Parathyroid adenoma (tissue), 2 donors: ENCODE measurements at regions not wholly inside any gene's neighbourhood (a gene's known extent, or its start where the extent isn't known, plus 50 kb on each side); places are given as distances from the start of the nearest gene placed in this dataset.

Source experiments
- H2AFZ ChIP-seq: fragments of 300-600 bp; sonication (generic); one replicate; pipeline ENCODE4 v1.7.0; 2017; ENCODE audit warnings: antibody characterized with exemption, mild to moderate bottlenecking
- H3K27ac ChIP-seq: fragments of 300-600 bp; sonication (generic); one replicate; pipeline ENCODE4 v1.7.0; 2017
- H3K27me3 ChIP-seq: fragments of 300-600 bp; sonication (generic); one replicate; pipeline ENCODE4 v1.7.0; 2017; ENCODE audit warnings: low read length; ENCODE audit not compliant: control insufficient read depth, insufficient read depth
- H3K36me3 ChIP-seq: fragments of 300-600 bp; sonication (generic); one replicate; pipeline ENCODE4 v1.7.0; 2017; ENCODE audit warnings: low read length; ENCODE audit not compliant: control insufficient read depth, insufficient read depth
- H3K4me1 ChIP-seq: fragments of 300-600 bp; sonication (generic); one replicate; pipeline ENCODE4 v1.7.0; 2017; ENCODE audit warnings: control low read depth
- H3K4me2 ChIP-seq: fragments of 300-600 bp; sonication (generic); one replicate; pipeline ENCODE4 v1.7.0; 2017; ENCODE audit warnings: low read length
- H3K4me3 ChIP-seq: fragments of 300-600 bp; sonication (generic); one replicate; pipeline ENCODE4 v1.7.0; 2017; ENCODE audit warnings: low read depth, low read length
- H3K79me2 ChIP-seq: fragments of 300-600 bp; sonication (generic); one replicate; pipeline ENCODE4 v1.7.0; 2017; ENCODE audit warnings: control low read depth
- H3K9ac ChIP-seq: fragments of 300-600 bp; sonication (generic); one replicate; pipeline ENCODE4 v1.7.0; 2017; ENCODE audit warnings: mild to moderate bottlenecking
- H3K9me3 ChIP-seq: fragments of 300-600 bp; sonication (generic); one replicate; pipeline ENCODE4 v1.7.0; 2017; ENCODE audit warnings: low read length; ENCODE audit not compliant: control insufficient read depth
- TF ChIP-seq, protein P1 (sequence below): fragments of 300-600 bp; sonication (generic); IDR thresholded peaks from one replicate; pipeline ENCODE4 v1.7.0; 2017; ENCODE audit warnings: antibody characterized with exemption, mild to moderate bottlenecking
- donor health status: primary hyperparathyroidism.

GRCh38 chr17:14444915-14445314 lies 144.0 kb downstream of the HS3ST3B1 start:
- no peaks in the 10 kb centered on the region for H3K79me2 ChIP-seq
- no peaks in the 10 kb centered on the region for H3K9me3 ChIP-seq
- H3K4me1 ChIP-seq, result no peaks in the 10 kb centered on the region
- H3K36me3 ChIP-seq, result no peaks in the 10 kb centered on the region
- H3K4me2 ChIP-seq, result no peak overlapping the region
- TF ChIP-seq, protein P1, sequence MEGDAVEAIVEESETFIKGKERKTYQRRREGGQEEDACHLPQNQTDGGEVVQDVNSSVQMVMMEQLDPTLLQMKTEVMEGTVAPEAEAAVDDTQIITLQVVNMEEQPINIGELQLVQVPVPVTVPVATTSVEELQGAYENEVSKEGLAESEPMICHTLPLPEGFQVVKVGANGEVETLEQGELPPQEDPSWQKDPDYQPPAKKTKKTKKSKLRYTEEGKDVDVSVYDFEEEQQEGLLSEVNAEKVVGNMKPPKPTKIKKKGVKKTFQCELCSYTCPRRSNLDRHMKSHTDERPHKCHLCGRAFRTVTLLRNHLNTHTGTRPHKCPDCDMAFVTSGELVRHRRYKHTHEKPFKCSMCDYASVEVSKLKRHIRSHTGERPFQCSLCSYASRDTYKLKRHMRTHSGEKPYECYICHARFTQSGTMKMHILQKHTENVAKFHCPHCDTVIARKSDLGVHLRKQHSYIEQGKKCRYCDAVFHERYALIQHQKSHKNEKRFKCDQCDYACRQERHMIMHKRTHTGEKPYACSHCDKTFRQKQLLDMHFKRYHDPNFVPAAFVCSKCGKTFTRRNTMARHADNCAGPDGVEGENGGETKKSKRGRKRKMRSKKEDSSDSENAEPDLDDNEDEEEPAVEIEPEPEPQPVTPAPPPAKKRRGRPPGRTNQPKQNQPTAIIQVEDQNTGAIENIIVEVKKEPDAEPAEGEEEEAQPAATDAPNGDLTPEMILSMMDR, result no peak
- no peak overlapping the region for H3K4me3 ChIP-seq
- H3K27me3 ChIP-seq, result no peaks in the 10 kb centered on the region
- no peak overlapping the region for H3K9ac ChIP-seq
- no peak overlapping the region for H3K27ac ChIP-seq
- no peak overlapping the region for H2AFZ ChIP-seq

DNA sequence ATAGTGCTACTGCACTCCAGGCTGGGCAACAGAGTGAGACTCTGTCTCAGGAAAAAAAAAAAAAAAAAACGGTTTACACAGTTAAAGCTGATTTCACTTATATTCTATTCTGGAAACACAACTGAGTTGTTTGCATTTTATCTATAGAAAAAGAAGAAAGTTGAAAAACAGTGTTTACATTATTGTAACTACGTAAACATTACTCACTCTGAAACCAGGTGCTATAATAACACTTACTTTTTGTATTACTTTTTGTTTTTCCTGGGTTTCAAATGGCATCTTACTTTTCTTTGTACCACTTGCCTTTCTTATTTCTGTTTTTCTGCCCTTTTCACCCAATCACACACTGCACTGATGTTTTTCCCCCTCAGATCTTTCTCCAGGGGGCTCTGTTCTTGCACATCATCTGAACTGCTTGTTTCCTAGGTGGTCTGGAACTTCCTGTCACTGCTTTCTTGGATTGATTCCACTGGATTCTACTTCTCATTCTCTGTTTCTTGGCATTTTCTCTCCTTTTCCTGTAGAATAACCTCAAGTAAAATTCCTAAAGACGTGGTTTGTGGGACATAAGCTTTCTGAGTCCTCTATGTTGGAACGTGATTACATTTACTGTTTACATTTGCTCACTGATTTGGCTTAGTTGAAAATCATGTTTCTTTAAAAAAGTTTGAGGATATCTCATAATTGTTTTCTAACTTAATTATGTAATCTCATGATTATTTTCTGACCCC lies 142.1 kb downstream of the HS3ST3B1 start:
- Histone ChIP-seq H3K79me2 (no peaks in the 10 kb centered on the region), H2AFZ (no peak overlapping the region), H3K4me1 (no peaks in the 10 kb centered on the region), H3K27ac (no peak overlapping the region), H3K4me2 (no peak overlapping the region), H3K9me3 (no peaks in the 10 kb centered on the region), H3K27me3 (no peaks in the 10 kb centered on the region), H3K4me3 (no peak overlapping the region), H3K9ac (no peak overlapping the region), H3K36me3 (no peaks in the 10 kb centered on the region)
- TF ChIP-seq, protein P1, result no peak

- H3K79me2 ChIP-seq, result no peaks in the 10 kb centered on the region
- no peak overlapping the region for H3K27ac ChIP-seq
- no peak overlapping the region for H3K4me2 ChIP-seq
- H2AFZ ChIP-seq, result no peak overlapping the region
- H3K4me1 ChIP-seq, result no peaks in the 10 kb centered on the region
- TF ChIP-seq, protein P1, result no peak
- H3K9ac ChIP-seq, result no peak overlapping the region
- no peaks in the 10 kb centered on the region for H3K9me3 ChIP-seq
- H3K27me3 ChIP-seq, result no peaks in the 10 kb centered on the region
- no peaks in the 10 kb centered on the region for H3K36me3 ChIP-seq
- H3K4me3 ChIP-seq, result no peak overlapping the region
Observed at GRCh38 chr17:14437176-14437575, 136.3 kb downstream of the HS3ST3B1 start.

- no peaks in the 10 kb centered on the region for H3K36me3 ChIP-seq
- TF ChIP-seq, protein P1, result no peak
- no peak overlapping the region for H3K9ac ChIP-seq
- no peak overlapping the region for H3K27ac ChIP-seq
- no peak overlapping the region for H3K4me3 ChIP-seq
- no peak overlapping the region for H2AFZ ChIP-seq
- no peaks in the 10 kb centered on the region for H3K79me2 ChIP-seq
- no peak overlapping the region for H3K4me2 ChIP-seq
- H3K9me3 ChIP-seq, result no peaks in the 10 kb centered on the region
- no peaks in the 10 kb centered on the region for H3K4me1 ChIP-seq
- H3K27me3 ChIP-seq, result no peaks in the 10 kb centered on the region
Observed at GRCh38 chr17:14436266-14436665, 135.4 kb downstream of the HS3ST3B1 start.

DNA sequence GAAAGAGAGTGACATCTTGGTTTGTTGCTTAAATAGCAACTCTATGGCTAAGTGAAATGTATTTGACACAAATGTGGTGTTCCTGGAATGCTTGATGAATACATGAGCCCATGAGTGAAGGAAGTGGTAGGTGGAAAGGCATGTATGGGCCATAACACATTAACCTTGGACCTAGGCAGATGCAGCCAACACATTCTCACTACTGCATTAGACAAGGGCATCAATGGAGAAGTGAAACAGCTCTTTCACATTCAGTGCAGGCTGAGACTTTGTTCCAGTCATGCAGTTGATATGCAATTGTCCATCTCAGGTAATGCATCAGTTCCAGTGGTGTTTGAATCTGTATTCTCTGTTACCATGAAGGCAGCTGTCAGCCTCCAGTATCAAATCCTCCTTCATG lies 133.6 kb downstream of the HS3ST3B1 start:
- no peak overlapping the region for H3K9ac ChIP-seq
- H3K27ac ChIP-seq, result no peak overlapping the region
- no peaks in the 10 kb centered on the region for H3K9me3 ChIP-seq
- no peaks in the 10 kb centered on the region for H3K4me1 ChIP-seq
- TF ChIP-seq, protein P1, result no peak
- no peak overlapping the region for H3K4me3 ChIP-seq
- no peak overlapping the region for H3K4me2 ChIP-seq
- H3K79me2 ChIP-seq, result no peaks in the 10 kb centered on the region
- no peaks in the 10 kb centered on the region for H3K27me3 ChIP-seq
- H2AFZ ChIP-seq, result no peak overlapping the region
- H3K36me3 ChIP-seq, result no peaks in the 10 kb centered on the region
